NCI-H2107 treated with DMSO at 0.1 percent for 48 hours (cell line): ENCODE measurements at regions not wholly inside any gene's neighbourhood (a gene's known extent, or its start where the extent isn't known, plus 50 kb on each side); places are given as distances from the start of the nearest gene placed in this dataset.

Experiments
- DNase-seq: peaks from one replicate; lab custom pipeline; 2025; ENCODE audit not compliant: unreplicated experiment; lab: John Stamatoyannopoulos, UW

DNA sequence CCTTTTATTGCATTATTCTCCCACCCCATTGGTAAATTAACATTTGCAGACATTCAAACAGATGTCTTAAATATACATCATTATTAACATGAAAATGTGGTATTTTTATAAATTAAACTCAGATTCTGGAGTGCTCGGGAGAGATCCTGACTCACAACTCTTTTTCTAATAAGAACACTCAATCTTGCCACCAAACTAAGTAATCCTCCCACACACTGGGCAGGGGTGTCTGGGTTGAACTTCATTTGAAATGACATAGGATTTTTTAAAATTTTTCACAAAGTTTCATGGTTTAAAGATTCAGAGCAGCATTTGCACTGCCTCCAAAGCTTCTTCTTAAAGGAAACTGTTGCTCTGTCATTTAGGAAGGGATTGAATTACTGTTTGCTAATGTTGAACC is 754.3 kb downstream of the MECOM start:
- DNase-seq = no peak

DNA sequence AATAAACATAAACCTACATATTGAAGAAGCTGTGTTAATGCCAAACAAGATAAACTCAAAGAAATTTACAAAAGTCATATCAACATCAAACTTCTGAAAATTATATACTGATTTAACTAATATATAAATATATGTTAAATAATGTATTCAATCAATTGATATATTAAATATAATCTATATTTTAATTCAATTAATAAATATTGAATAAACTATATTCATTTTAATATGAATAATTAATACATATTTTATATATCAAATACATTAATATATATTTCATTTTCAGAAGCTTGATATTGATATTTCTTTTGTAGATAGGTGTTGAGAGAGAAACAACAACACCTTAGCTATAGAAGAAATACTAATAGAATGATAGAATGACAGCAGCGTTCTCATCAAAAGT is 768.1 kb downstream of the MECOM start:
- no peak for DNase-seq

DNA sequence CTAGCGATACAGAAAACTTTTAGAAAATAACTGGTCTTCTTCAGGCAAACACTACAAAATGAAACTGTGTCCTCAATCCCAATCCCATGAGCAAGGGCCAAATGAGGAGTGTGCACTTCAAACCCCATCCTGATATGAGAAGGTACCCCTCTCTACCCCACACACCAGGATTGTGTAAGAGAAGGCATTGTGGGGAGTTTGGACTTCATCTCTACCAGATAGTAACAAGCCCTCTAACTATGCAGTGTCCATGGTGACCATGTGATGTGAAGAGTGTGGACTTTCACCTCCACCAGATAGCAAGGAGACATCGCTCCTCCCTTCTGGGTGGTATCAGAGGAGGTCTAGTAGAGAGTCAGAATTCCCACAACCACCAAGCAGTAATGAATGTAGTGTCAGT is 769.3 kb downstream of the MECOM start:
- DNase-seq = no peak

DNA sequence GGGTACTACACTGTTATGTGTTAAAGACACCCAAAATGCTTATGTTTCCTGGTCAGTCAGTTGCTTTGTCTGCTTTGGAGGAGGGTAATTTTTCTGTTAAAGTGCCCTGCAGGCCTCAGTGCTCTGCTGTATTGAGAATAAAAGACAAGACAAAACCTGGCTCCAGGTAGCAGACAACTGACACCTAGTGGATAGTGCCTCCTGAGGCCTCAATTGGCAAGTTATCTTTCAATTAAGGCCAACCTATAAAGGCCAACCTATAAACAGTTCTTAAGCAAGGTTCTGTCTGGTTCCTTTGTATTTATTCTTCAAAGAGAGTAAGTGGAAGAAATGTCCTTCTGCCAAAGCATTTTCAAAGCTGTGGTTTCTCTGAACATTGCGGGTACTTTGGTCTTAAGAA is 773.8 kb downstream of the MECOM start:
- peak; percentile 38 for DNase-seq

DNA sequence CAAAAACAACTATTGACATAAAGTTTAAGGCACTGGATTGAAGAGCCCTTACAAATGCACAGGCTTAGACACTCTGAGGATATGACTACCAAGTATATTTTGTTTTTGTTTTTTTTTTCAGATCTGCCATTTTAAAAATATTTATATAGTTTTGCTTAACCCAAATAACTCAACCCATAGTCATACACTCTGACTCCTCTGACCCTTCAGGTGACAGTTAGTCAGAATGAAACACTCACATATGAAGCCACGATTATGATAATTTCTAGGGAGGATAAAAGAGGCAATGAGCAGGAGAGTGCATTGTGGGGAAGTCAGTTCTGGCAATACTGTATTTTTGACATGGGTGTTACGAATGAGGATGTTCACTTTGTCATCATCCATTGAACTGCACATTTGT is 774.7 kb downstream of the MECOM start:
- no peak for DNase-seq

DNA sequence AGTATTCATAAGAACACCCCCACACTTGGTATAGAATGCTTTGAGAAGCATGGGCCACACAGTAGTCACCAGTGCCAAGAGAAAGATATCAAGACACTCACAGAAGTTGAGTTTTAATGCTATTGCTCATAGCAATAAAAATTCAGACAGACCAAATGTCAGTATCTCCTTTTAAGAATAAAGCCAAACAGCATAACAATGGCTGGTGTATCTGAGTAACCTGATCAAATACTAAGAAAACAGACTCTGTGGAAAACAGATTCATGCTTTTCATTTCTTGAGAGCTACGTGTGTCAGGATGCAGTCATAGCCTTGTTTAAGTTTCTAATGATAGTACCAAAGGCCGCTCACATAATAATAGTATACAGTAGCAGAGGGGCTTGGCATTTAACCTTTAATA is 778.5 kb downstream of the MECOM start:
- no peak for DNase-seq

DNA sequence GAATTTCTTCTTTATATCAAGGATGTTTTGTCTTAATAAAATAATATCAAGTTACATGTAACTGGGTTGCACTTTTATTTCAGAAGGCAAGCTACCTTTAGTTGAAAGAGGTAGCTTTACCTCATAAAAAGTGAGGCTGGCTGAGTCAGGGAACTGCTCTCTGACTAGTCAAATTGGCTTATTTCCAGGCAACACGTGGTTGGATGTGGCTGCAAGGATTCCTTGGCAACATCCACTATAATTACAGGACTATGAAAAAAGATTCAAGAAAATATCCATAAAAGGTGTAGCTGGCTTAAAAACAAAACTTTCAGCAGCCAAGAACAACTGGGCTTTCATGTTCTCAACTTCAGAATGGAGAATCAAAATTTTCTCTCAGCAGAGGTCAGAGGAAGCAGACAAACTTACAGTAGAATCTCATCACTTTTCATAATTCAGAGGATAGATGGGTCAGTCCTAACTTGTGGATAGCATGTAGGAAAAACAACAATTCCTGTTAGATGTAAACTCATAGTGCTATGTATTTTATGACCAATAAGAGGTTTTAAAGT is 779.1 kb downstream of the MECOM start:
- peak; percentile 85 for DNase-seq

DNA sequence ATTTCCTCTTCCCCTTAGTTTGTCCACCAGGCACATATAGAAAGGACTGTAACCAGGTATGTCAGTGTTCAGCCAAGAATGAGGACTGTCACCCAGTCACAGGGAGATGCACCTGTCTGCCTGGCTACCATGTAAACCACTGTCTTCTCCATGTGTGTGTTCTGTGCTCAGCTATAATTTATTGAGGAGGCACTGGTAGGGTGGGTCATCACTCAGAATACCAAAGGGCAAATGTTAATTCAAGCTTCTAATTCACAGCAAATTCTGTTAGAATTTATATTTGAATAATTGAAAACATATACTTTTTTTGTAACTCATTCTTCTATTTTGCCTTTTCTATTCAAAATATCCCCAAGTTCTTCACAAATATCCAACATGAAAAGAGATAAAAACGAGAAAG is 780.4 kb downstream of the MECOM start:
- DNase-seq = peak; percentile 78

DNA sequence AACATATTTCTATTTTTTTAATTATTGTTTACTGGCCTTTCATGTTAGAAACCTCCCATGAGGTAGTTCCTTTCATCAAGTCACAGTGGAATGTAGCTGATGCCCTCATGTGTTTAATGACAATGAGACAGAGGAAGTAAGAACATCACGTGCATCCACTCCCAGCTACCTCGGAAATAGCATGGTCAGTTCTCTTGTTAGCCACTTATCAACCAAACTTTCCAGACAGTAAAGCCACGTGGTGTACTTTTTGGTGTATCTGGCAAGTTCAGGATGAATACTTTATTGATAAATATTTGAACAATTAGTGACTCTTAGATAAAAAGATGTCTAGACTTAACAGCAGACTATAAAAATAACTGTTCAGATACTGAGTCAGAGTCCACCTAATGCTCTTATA is 781.7 kb downstream of the MECOM start:
- DNase-seq = no peak

DNA sequence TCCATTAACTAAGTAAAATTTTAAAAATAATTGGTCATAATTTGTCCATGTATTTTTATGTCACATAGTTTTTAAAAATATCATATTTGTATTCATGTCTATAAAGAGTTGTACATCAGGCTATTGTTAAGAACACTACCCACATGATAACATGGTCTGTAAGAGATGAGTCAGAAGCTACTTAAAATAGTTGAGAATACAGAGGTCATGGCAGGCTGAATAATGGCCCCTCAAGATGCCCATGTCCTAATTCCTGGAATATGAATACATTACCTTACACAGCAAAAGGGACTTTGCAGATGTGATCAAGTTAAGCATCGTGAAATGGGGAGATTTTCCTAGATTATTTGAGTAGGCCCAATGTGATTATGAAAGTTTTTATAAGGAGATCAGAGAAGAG is 782.9 kb upstream of the GOLIM4 start:
- no peak for DNase-seq

DNA sequence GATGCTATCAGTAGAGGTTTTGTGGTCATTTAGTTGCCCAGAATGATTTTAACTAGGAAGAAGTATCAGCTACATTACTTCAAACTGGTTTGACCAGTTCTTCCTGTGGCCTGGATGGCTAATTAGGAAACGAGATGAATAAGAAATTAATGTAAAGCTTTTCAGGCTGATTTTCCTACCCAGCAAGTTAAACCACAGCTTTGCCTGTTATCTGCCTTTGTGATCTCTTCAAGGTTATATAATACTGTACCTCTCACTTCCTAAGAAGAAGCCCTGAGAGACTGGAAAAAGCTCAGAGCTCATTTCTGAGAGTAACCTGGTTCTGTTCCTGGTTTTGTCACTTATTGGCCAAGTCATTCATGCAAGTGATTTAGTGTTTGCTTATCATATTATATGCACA is 782.2 kb upstream of the GOLIM4 start:
- peak; percentile 49 for DNase-seq

DNA sequence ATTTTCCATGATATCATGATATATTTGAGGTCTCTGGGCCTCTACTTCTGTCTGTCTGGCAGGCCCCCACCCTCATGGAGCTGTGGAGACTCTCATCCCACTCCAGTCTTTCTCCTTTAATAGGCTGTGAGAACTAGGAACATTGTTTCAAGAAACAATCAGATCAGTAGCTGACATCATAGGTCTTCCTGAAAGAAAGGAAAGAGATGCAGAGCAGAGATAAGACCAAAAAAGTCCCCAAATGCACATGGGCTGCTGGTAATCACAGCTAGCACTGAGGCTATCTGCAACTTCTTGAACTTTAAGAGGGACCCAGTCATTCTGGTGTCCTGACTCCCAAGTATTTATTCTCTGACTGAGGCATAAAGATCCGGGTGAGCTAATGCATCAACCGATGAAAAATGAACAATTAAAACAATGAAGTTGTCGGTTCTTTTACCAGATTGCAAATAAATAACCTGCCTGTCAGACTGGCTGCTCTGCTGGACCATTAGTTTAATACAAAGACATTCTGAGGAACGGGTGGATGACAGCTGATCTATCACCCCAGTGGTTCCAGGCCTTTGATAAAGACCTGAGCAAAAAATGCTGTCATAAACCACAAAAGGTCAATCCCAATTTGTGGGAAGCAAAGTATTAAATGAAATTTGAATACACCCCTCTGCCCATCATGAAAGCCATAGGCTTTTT is 780.8 kb upstream of the GOLIM4 start:
- DNase-seq = peak; percentile 69

DNA sequence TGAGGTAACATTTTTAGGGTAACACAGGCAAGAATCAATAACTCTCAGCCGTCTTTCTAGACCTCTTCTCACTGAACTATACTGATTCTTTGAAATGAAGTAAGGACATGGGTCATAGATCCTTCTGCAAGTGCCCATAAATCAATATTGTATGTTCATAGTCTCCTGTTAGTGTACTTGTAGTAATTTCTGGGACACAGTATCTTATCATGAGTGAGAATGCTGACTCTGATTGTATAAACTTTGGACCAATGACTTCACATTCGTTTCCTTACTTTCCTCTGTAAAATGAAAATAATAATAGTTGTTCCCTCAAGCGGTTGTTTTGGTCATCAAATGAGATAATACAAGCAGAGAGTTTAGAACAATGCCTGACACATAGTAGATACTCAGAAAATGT is 777.1 kb upstream of the GOLIM4 start:
- no peak for DNase-seq

DNA sequence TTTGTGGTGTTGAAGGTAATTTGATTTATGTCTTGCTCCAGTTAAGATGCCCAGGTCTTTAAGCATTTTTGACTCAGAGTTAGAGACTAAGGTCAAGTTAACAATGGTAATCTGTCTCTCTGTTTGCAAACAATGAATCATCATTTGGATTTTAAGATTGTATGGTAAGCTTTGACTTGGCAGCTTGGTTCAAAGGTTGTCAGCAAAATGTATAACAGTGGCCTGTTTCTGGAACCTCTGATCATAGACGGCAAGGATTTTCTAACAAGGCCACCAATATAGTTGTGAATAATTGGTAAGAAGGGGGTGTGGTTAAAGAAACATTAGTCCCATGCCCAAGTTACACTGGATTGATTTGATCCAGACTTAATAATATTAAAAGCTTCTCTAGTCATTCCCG is 775.2 kb upstream of the GOLIM4 start:
- no peak for DNase-seq

DNA sequence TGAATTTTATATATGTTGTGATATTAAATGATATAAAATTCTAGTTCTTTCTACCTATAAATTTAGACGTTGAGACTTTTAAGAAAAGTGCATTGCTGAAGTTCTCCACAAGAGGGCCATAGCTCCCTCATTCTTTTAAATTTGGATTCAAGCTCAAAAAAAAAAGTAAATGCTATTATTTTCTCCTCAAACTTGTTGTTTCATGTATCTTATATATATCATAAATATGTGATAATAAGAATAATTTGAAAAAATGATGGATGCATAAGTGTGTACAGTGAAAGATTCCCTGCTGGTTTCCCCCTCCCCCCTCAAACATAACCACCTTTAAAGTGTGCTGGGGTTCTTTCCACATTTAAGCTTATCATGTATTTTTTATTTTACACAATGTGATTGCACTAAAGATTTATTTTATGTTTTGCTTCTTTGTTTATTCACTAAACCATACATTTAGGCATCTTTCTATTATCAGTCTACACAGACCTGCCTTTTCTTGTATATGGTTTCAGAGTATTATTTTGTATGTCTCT is 769.4 kb upstream of the GOLIM4 start:
- DNase-seq = peak; percentile 45

DNA sequence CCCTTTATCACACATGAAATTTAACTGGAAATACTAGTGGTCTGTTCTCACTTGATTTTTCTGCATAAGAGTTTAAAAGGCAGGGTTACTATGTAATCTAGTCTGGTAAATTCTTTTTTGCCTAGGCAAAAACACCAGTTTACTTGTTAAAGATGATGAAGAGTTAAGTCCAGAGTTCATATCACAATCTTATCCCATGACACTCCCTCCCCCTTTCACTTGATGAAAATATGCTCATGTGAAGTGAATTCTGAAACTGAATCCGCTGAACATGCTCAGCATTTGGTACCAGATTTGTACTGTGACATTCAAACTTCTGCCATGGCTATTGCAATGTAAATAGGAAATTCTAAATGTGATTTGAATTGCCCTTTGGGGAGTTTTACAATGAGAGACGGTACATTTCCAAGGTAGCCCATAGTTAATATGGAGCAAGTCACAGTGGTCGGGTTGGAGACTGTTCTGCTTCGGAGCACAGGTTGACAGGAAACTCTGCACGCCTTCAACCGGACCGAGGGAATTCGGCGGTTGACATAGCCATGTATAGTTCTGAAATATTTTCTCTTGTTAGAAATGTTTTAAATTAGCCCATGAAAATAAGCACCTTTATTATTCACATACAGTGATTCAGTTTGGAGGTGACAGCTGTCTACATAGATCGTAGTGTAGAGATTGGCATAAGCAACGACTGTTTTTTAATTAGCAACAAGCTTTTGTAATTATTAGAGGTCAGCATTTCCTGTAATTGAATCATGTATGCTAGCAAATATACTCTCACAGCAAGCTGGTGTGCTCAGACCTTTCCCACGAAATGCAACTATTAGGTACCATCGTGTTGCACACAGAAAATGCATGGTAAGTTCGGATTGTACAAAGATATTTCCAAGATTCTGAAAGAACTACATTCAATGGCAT is 768.6 kb upstream of the GOLIM4 start:
- no peak for DNase-seq

DNA sequence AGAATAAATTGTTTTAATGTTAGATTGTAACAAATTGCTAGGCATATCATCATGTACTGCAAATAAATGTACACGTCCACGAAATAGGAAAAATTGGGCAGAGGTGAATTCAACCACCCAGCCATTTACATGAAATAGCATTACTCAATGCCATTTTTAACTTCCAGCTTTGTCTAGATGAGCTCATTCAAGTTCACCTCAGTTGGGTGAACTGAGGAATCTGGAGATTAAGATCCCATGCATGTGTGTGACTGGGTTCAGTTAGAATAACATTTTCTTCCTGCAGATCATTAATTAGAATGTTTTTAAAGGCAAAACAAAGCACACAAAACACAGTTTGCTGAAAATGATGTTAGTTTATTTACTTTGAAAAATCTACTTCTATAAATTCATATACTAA is 767.8 kb upstream of the GOLIM4 start:
- no peak for DNase-seq

DNA sequence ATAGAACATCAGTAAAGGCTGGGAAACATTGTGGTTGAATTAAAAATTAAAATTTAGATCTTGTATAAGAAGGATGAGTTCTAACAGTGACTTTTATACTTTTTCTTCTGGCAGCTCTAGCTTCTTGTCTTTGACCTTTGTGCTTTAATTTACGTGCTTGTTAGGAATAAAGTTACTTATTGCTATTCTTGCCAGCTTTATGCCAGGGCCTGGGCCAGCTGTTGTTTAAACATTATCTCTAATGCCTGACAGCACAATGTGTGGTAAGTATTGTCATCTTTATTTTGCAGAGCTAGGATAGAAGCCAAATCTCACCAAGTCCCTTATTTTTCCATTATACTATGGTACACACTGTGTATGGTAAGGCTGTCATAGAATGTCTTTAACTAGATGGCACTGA is 766.7 kb upstream of the GOLIM4 start:
- DNase-seq = no peak

DNA sequence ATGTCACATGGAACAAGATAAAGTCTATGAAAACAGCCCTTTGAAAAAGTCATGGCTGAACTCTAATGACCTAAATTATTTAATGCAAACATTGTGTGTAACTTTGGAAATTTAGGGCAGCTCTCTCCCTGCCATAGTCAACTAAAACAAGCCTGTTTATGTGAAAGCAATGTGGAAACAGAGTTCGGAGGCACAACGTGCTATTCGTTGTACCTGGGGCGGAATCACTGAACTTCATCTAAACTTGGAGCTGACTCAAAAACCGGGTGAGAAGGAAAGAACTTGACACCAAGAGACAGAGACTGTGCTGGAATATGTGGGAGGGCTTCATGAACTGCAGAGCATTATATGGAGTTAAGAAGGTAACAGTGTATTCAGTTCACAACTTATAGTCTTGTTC is 764.9 kb upstream of the GOLIM4 start:
- no peak for DNase-seq

DNA sequence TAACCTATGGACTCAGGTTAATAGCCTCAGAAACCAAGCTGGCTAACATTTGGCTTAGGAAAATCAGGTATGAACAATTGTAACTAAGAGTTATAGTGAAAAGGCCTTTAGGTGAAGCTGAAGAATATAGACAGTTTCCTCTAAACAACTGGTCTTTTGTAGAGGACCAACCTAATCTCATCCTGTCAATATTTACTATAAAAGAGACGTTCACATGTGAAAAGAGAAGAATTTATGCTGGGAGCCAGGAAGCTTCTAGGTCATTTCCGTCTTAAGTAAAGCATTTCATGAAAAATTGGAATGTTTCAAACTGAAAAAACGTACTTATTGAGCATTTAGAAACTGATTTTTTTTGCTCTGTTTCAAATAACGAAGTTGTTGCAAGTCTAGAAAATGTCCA is 764.3 kb upstream of the GOLIM4 start:
- no peak for DNase-seq

DNA sequence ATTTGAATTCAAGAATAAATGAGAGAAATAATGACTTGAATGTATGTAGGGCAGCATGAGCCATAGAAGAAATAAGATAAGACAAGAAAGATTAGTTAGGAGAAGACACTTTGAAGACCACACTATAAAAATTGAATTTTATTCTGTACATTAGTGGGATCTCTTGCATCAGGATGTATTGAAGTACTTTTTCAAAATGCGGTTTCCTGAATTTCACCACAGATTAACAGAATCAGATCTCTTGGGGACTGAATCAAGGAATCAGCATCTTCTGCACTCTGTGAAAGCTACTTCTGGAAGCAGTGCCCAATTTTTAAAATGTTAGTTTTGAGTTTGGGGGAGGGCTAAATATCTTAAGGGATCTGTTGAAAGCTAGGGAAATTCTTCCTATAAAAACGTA is 763.9 kb upstream of the GOLIM4 start:
- DNase-seq = no peak

DNA sequence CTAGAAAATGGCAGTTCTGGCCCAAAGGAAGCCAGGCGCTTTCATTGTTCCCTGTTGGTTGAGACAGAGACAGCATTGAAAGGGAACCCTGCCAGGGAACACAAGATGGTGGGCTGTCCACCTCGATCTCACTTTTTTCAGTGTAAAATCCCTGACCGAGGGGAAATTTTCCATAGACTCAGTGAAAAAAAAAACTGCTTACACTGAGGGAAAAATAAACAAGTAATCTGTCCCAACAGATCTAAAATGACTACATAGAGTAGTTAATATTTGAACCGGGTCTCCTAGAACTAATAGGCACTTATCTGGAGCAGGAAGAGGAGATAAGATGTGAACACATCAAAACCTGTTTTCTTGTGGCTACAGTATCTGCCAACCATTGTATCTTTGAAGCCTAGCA is 763.4 kb upstream of the GOLIM4 start:
- no peak for DNase-seq
